HK-2 (cell line): ENCODE measurements at regions not wholly inside any gene's neighbourhood (a gene's known extent, or its start where the extent isn't known, plus 50 kb on each side); places are given as distances from the start of the nearest gene placed in this dataset.
"Not testable (repeated sequence)": the region's sequence is repeated elsewhere in the genome, so short reads cannot be mapped to it uniquely, and the experiment has no call there.

ENCODE experiments used
- DNase-seq: peaks from one replicate; pipeline ENCODE4 v3.0.0-alpha.2; 2018; ENCODE audit not compliant: unreplicated experiment

DNA sequence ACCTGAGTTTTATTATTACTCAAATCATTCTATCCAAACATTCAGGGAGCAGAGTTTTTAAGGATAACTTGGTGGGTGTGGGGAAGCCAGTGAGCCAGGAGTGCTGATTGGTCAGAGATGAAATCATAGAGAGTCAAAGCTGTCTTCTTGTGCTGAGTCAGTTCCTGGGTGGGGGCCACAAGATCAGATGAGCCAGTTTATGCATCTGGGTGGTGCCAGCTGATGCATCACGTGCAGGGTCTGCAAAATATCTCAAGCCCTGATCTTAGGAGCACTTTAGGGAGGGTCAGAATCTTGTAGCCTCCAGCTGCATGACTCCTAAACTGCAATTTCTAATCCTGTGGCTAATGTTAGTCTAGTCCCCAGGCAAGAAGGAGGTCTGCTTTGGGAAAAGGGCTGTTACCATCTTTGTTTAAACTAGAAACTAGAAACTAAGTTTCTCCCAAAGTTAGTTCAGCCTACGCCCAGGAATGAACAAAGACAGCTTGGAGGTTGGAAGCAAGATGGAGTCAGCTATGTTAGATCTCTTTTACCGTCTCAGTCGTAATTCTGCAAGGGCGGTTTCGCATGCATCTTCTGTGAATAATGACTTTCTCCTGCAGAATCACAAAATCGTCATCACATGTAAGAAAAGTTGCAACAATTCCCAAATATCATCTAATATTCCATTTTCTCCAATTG lies 97.5 kb downstream of the ZNF664 start:
- not testable (repeated sequence) for DNase-seq

GRCh38 chr12:124071075-124071443 lies 98.0 kb downstream of the ZNF664 start:
- no peak for DNase-seq

DNA sequence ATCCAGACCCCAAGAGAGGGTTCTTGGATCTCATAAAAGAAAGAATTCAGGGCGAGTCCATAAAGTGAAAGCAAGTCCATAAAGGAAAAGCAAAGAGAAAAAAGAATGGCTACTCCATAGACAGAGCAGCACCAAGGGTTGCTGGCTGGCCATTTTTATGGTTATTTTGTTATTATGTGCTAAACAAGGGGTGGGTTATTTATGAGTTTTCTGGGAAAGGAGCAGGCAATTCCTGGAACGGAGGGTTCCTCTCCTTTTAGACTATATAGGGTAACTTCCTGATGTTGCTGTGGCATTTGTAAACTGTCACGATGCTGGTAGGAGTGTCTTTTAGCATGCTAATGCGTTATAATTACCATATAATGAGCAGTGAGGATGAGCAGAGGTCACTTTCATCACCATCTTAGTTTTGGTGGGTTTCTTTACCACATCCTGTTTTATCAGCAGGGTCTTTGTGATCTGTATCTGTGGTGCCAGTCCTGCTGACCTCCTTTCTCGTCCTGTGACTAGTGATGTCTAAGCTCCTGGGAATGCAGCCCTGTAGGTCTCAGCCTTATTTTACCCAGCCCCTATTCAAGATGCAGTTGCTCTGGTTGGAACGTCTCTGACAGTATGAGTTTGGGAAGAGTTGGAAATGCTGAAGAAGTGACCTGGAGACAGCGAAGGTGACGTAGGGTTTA lies 100.5 kb downstream of the ZNF664 start:
- DNase-seq: no peak

GRCh38 chr12:124075841-124076240 lies 102.8 kb downstream of the ZNF664 start:
- no peak for DNase-seq

DNA sequence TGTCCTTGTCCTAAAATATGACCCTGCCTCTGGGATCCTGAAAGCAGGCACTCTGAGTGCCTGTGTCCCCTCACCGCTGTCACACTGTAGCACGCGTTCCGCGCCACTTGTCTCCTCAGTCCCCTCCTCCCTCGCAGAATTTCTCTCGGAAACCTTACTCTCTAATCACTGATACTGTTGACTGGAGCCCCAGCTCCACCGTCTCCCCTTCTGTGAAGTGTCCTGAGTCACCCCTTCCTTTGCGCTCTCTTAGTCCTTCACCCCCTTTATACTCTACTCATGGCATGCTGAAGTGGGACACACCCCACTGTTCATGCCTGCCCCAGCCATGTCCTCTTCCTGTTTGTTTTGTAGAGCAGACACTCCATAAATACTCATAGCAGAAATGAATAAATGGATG lies 104.7 kb downstream of the ZNF664 start:
- no peak for DNase-seq

GRCh38 chr12:124078800-124079199 lies 105.8 kb downstream of the ZNF664 start:
- DNase-seq: no peak

- DNase-seq: no peak
These were observed 107.6 kb downstream of the ZNF664 start for GRCh38 chr12:124080649-124081048.

DNA sequence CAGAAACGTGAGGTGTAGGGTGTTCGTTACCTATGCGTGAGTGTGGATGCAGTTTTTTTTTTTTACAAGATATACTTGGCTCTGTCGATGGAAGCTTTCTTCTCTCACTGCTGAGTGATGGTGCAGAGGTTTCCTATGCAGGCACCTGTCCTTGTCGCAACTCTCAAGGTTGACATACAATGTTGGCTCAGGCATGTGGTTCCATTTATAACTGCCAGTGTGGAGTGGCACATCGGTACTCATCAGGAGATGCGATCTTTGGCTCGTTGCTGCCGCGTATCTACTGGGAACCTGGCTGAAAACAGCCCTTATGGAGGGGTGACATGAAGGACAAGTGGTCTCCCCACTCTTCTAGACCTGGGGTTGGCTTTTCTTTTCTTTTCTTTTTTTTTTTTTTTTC lies 109.0 kb downstream of the ZNF664 start:
- DNase-seq: no peak

DNA sequence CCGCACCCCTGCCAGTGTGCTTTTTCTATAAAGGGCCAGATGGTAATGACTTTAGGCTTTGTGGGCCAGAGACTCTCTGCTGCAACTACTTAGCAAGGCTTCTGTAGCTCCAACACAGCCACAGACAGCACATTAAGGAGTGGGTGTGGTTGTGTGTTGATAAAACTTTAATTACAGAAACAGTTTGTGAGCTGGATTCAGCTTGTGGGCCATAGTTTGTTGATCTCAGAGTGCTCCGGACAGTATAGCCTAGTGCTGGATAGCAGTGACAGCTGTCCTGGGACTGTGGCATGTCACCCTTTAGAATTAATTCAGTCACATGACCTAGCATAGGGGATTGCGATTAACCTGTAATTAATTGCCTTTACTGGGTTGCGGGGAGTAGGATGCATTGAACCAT lies 109.7 kb downstream of the ZNF664 start:
- no peak for DNase-seq

DNA sequence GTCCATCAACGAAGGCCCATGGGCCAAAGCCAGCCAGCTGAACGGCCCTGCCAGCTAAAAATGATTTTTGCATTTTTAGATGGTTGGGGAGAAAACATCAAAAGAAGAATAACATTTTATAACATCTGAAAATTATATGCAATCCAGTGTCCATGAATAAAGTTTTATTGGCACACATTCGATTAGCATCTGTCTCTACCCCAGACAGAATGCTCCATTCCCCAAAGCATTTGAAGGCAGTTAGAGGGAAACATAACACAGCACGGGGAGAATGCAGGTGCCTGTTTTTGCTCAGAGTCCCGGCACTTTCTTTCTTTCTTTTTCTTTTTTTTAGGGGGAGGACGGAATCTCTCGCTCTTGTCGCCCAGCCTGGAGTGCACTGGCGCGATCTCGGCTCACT lies 110.7 kb downstream of the ZNF664 start:
- DNase-seq: no peak

- no peak for DNase-seq
These were observed 112.6 kb downstream of the ZNF664 start for GRCh38 chr12:124085419-124086296.

- DNase-seq: no peak
These were observed 113.4 kb downstream of the ZNF664 start for GRCh38 chr12:124086299-124086898.

DNA sequence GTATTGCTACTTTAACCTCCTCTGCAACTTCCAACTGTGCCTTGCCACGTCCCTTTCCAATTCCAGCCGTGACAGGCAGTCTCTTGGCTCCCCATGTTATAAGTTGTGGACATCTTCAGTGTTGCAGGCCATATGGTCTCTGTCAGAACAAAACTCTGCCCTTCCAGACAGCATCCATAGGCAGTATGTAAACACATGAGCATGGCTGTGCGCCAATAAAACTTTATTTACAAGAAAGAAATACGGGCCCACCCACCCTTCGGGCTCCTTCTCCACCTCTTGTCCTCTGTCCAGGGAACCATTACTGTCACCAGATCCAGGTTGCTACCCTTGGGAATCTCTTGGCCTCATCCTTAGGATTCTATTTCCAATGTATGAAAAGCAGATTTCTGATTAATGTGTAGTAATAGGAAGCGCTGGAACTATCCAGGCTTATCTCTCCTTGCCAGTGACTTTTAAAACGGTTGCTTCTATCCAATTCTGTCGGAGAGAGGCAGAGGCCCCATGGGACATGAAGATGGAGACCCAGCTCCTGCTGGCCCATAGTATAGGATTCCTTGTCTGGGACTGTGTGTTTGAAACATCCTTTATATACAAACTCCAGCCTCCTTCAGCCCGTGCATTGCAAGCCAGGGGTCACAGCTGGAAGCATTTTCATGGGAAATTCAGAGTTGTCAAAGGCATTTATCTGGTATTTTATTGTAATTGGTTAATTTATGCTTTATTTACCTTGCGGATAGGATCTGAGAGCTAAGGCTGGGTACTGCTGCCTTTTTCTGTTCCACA lies 114.4 kb downstream of the ZNF664 start:
- DNase-seq: no peak

GRCh38 chr12:124088217-124088907 lies 115.3 kb downstream of the ZNF664 start:
- no peak for DNase-seq

DNA sequence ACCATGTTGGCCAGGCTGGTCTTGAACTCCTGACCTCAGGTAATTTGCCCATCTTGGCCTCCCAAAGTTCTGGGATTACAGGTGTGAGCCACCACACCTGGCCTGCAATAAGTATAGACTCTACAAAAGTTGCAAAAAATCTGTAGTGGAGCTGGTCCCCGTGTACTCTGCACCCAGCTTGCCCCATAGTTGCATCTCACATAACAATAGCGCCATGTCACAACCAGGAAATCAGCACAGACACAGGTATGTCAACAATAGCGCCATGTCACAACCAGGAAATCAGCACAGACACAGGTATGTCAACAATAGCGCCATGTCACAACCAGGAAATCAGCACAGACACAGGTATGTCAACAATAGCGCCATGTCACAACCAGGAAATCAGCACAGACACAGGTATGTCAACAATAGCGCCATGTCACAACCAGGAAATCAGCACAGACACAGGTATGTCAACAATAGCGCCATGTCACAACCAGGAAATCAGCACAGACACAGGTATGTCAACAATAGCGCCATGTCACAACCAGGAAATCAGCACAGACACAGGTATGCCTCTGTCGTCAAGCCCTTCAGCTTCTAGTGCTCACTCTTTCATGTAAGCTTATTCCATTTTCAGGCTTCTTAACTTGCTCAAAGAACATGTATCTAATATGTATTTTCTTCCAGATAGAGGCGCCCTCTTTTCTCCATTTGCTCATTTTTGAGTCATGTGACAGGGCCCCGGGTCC lies 116.3 kb downstream of the ZNF664 start:
- not testable (repeated sequence) for DNase-seq

- no peak for DNase-seq
These were observed 118.8 kb downstream of the ZNF664 start for GRCh38 chr12:124091835-124092234.

- DNase-seq: not testable (repeated sequence)
These were observed 119.5 kb downstream of the ZNF664 start for GRCh38 chr12:124092532-124092931.

DNA sequence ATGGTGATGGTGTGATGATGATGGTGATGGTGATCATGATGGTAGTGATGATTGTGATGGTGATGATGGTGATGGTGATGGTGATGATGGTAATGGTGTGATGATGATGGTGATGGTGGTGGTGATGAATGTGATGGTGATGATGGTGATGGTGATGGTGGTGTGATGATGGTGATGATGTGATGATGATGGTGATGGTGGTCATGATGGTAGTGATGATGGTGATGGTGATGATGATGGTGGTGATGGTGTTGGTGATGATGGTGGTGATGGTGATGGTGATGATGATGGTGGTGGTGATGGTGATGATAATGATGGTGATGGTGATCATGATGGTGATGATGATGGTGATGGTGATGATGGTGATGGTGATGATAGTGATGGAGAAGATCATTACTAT lies 120.3 kb downstream of the ZNF664 start:
- DNase-seq: no peak

GRCh38 chr12:124094188-124094587 lies 121.2 kb downstream of the ZNF664 start:
- DNase-seq: no peak

GRCh38 chr12:124094733-124095132 lies 121.7 kb downstream of the ZNF664 start:
- DNase-seq: no peak
